Heart right ventricle (tissue), 16 donors: ENCODE measurements at regions not wholly inside any gene's neighbourhood (a gene's known extent, or its start where the extent isn't known, plus 50 kb on each side); places are given as distances from the start of the nearest gene placed in this dataset.
"Not testable (repeated sequence)": the region's sequence is repeated elsewhere in the genome, so short reads cannot be mapped to it uniquely, and the experiment has no call there.

ENCODE experiments used
- ATAC-seq, 8 donors: fragments of 200-7000 bp; cut with Tn5 transposase; one replicate each; pipeline ENCODE4 v1.9.1; 2020; ENCODE audit warnings: mild to moderate bottlenecking in 8 of 8, moderate library complexity in 8 of 8, moderate number of reproducible peaks in 1 of 8
- DNase-seq, 2 donors: peaks; one replicate each; pipeline ENCODE4 v3.0.0-alpha.2; 2020
- H3K27ac ChIP-seq, 10 donors: fragments of 200-600 bp; sonication (generic) in 2 of 10; one replicate each; pipeline versions ENCODE4 v1.5.0 to v1.8.0; 2020 to 2022; ENCODE audit warnings: mild to moderate bottlenecking in 3 of 10
- H3K27me3 ChIP-seq, 7 donors: fragments of 200-600 bp; one replicate each; pipeline ENCODE4 v1.8.0; 2021 to 2022; ENCODE audit warnings: mild to moderate bottlenecking in 2 of 7
- H3K36me3 ChIP-seq, 9 donors: fragments of 200-600 bp; sonication (generic) in 1 of 9; one replicate each; pipeline versions ENCODE4 v1.5.0 to v1.8.0; 2020 to 2022; ENCODE audit warnings: mild to moderate bottlenecking in 2 of 9
- H3K4me1 ChIP-seq, 9 donors: fragments of 200-600 bp; sonication (generic) in 1 of 9; one replicate each; pipeline versions ENCODE4 v1.5.0 to v1.8.0; 2020 to 2022; ENCODE audit warnings: mild to moderate bottlenecking in 4 of 9
- H3K4me3 ChIP-seq, 10 donors: fragments of 200-600 bp; sonication (generic) in 2 of 10; one replicate each; pipeline versions ENCODE4 v1.5.0 to v1.8.0; 2020 to 2022; ENCODE audit warnings: mild to moderate bottlenecking in 7 of 10, moderate library complexity in 2 of 10
- H3K9me3 ChIP-seq, 11 donors: fragments of 200-600 bp in 10 of 11; sonication (generic) in 2 of 11; one replicate each; pipeline versions ENCODE4 v1.5.0 to v1.8.0; 2013 to 2022; ENCODE audit warnings: mild to moderate bottlenecking in 2 of 11, control low read depth in 1 of 11, moderate library complexity in 1 of 11
- CTCF ChIP-seq, 9 donors: fragments of 200-600 bp; sonication (generic) in 2 of 9; IDR thresholded peaks; one replicate each; pipeline versions ENCODE4 v1.5.0 to v1.8.0; 2021 to 2022; ENCODE audit warnings: antibody characterized with exemption in 9 of 9, mild to moderate bottlenecking in 5 of 9, moderate library complexity in 1 of 9
- WGBS, 2 donors: extraction: QIAGEN DNeasy Blood & Tissue Kit; methylation state at CpG; one replicate each; pipeline ENCODE4 v1.1.7; 2013; ENCODE audit warnings: inconsistent platforms in 1 of 2; 5-methylcytosine and 5-hydroxymethylcytosine counted together
- intact Hi-C, 10 donors: fragments of 100-400 bp; cut with DNase I; formaldehyde crosslinking; loops; one replicate each; pipeline versions ENCODE4 v1.11.1 to v1.14.2; 2022
- donor health status: Arrhythmogenic right ventricular cardiomyopathy.
- donor health status: ischemic (EF 13 %, LVEDD 7.1; RV severe dilation, severe dysfunction).
- donor health status: healthy with polysubstance abuse.
- donor health status: DM: no; HTN: yes; CAD: no.
- donor health status: DM: no; HTN: no; CAD: no.
- donor health status: ischemic (EF 25% LVEDD 6.9; RV normal size, moderate dysfunction).
- donor health status: ischemic (EF 25% LVEDD 5.7; RV mildly dilated, moderate dysfunction).
- donor health status: healthy.
- donor health status: DM: yes; HTN: yes; CAD: no.
- donor health status: Ischemic cardiomyopathy.
- donor health status: ischemic (EF 35%, LVEDD 5.7; RV mildly dilated, moderate dysfunction).
- donor health status: nonischemic (EF 11% LVEDD 7.7; RV severe dilation, severe dysfunction).
- donor health status: DM: yes; HTN: yes; CAD: no.
- donor health status: PGD.
- donor health status: ischemic (EF 29% LVEDD 5.4; RV normal size, mild dysfunction).
- donor health status: nonischemic (EF 23%, LVEDD 6.1; RV moderate dilation, normal function).

DNA sequence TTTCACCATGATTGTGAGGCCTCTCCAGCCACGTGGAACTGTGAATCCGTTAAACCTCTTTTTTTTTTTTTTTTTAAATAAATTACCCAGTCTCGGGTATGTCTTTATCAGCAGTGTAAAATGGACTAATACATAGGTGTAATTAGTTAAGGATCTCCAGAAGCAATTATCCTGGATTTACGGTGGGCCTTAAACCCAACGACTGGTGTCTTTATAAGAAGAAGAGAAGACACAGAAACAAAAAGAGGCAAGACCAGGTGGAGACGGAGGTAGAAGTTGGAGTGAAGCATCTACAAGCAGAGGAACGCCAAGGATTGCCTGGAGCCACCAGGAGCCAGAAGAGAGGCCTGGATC is 114.6 kb upstream of the MAP1LC3B2 start:
- Histone ChIP-seq H3K4me1 (peaks cover 0 to 15% (median 0%) of the 10 kb centered on the region in 9 donors), H3K27me3 (no peaks in the 10 kb centered on the region), H3K36me3 (no peaks in the 10 kb centered on the region), H3K27ac (no peak overlapping the region), H3K4me3 (no peak overlapping the region), H3K9me3 (no peaks in the 10 kb centered on the region)
- 90 to 91% methylated on average over 7 of the region's 7 CpGs for WGBS, 2 donors
- intact Hi-C loops, result no loop called here
- ATAC-seq (no peak), DNase-seq (no peak)
- TF ChIP-seq CTCF (IDR thresholded peaks at IDR 0.05), result no peak

- ATAC-seq (no peak), DNase-seq (no peak)
- 96 to 97% methylated on average over 11 of the region's 11 CpGs for WGBS, 2 donors
Observed at GRCh38 chr12:116448165-116448739, 110.9 kb upstream of the MAP1LC3B2 start.

DNA sequence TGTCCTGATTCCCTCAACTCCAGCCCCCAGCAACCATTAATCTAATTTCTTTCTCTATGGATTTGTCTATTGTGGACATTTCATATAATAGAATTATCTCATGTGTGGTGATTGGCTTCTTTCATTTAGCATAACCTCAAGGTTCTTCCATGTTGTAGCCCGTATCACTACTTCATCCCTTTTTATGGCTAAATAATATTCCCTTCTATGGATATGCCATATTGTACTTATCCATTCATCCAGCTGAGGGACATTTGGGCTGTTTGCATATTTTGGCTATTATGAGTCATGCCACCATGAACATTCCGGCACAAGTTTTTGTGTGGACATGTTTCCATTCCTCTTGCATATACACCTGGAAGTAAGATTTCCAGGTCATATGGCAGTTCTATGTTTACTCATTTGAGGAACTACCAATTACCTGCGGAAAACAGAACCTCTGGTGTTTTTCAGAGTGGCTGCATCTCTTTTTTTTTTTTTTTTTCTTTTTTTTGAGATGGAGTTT is 108.7 kb upstream of the MAP1LC3B2 start:
- intact Hi-C loops, result loop anchor here in 4 of 10 donors (10.0 kb wide), 2 partner anchors 144 to 244 kb away; no protein-coding TSS in a partner anchor
- H3K9me3 ChIP-seq, result no peaks in the 10 kb centered on the region
- H3K4me3 ChIP-seq, result no peak overlapping the region
- ATAC-seq (no peak), DNase-seq (no peak)
- WGBS, 2 donors, result 98 to 99% methylated on average over 3 of the region's 3 CpGs
- TF ChIP-seq CTCF (IDR thresholded peaks at IDR 0.05), result no peak
- H3K27me3 ChIP-seq, result peaks cover 0 to 3% (median 0%) of the 10 kb centered on the region in 7 donors
- no peak overlapping the region for H3K27ac ChIP-seq
- H3K4me1 ChIP-seq, result peaks cover 0 to 10% (median 8%) of the 10 kb centered on the region in 9 donors
- no peaks in the 10 kb centered on the region for H3K36me3 ChIP-seq

More at GRCh38 chr12:116448165-116448739, 110.9 kb upstream of the MAP1LC3B2 start:
- H3K36me3 ChIP-seq, result no peaks in the 10 kb centered on the region
- H3K27ac ChIP-seq, result no peak overlapping the region
- intact Hi-C loops, result no loop called here
- H3K4me1 ChIP-seq, result peaks cover 0 to 4% (median 0%) of the 10 kb centered on the region in 9 donors
- no peak for TF ChIP-seq CTCF (IDR thresholded peaks at IDR 0.05)
- no peaks in the 10 kb centered on the region for H3K9me3 ChIP-seq
- no peaks in the 10 kb centered on the region for H3K27me3 ChIP-seq
- no peak overlapping the region for H3K4me3 ChIP-seq

- H3K4me1 ChIP-seq, result peaks cover 11 to 24% (median 23%) of the 10 kb centered on the region in 9 donors
- not testable (repeated sequence) for DNase-seq, H3K9me3 ChIP-seq, H3K4me3 ChIP-seq, H3K36me3 ChIP-seq, ATAC-seq, H3K27me3 ChIP-seq, H3K27ac ChIP-seq
- 92 to 97% methylated on average over 5 of the region's 5 CpGs for WGBS, 2 donors
- intact Hi-C loops, result loop anchor here in 4 of 10 donors (10.0 kb wide), 2 partner anchors 142 to 242 kb away; no protein-coding TSS in a partner anchor
Observed at GRCh38 chr12:116452975-116453374, 106.2 kb upstream of the MAP1LC3B2 start.

- intact Hi-C loops, result loop anchor here in 4 of 10 donors (10.0 kb wide), 2 partner anchors 141 to 241 kb away; no protein-coding TSS in a partner anchor
- TF ChIP-seq CTCF (IDR thresholded peaks at IDR 0.05), result no peak
- Histone ChIP-seq H3K36me3 (no peaks in the 10 kb centered on the region), H3K27ac (no peak overlapping the region), H3K4me3 (no peak overlapping the region), H3K9me3 (no peaks in the 10 kb centered on the region), H3K27me3 (peaks cover 0 to 3% (median 0%) of the 10 kb centered on the region in 7 donors), H3K4me1 (peaks cover 11 to 24% (median 23%) of the 10 kb centered on the region in 9 donors)
- no peak for DNase-seq
- ATAC-seq, result no peak
- WGBS, 2 donors, result 91 to 94% methylated on average over 6 of the region's 6 CpGs
Observed at GRCh38 chr12:116453631-116454030, 105.5 kb upstream of the MAP1LC3B2 start.
